H9 (cell line): ENCODE measurements at regions not wholly inside any gene's neighbourhood (a gene's known extent, or its start where the extent isn't known, plus 50 kb on each side); places are given as distances from the start of the nearest gene placed in this dataset.

Source experiments
- DNase-seq: peaks from one replicate; pipeline ENCODE4 v3.0.0-alpha.2; 2017
- H2AFZ ChIP-seq: one replicate; pipeline ENCODE4 v1.6.1; 2013; ENCODE audit warnings: mild to moderate bottlenecking, low read length, control low read depth, moderate library complexity
- H2AK5ac ChIP-seq: 2 replicates; pipeline ENCODE4 v1.6.1; 2013; ENCODE audit warnings: low read length, control low read depth, mixed read lengths; ENCODE audit not compliant: insufficient read length
- H2BK120ac ChIP-seq: one replicate; pipeline ENCODE4 v1.6.1; 2013; ENCODE audit warnings: low read depth, mild to moderate bottlenecking, low read length, control low read depth, inconsistent platforms; ENCODE audit not compliant: poor library complexity, severe bottlenecking
- H2BK12ac ChIP-seq: 2 replicates; pipeline ENCODE4 v1.6.1; 2013; ENCODE audit warnings: low read length, control low read depth, mixed read lengths, low read depth; ENCODE audit not compliant: insufficient read length
- H2BK15ac ChIP-seq: 2 replicates; pipeline ENCODE4 v1.6.1; 2013; ENCODE audit warnings: low read depth, low read length, control low read depth
- H2BK20ac ChIP-seq: one replicate; pipeline ENCODE4 v1.6.1; 2013; ENCODE audit warnings: low read depth, mild to moderate bottlenecking, low read length, control low read depth, inconsistent platforms; ENCODE audit not compliant: poor library complexity, severe bottlenecking
- H2BK5ac ChIP-seq: 2 replicates; pipeline ENCODE4 v1.6.1; 2013; ENCODE audit warnings: low read length, control low read depth, mixed read lengths; ENCODE audit not compliant: insufficient read length
- H3K14ac ChIP-seq: 2 replicates; pipeline ENCODE4 v1.6.1; 2013; ENCODE audit warnings: low read length, control low read depth; ENCODE audit not compliant: insufficient read depth
- H3K18ac ChIP-seq: 2 replicates; pipeline ENCODE4 v1.6.1; 2013; ENCODE audit warnings: low read depth, mild to moderate bottlenecking, mixed read lengths, low read length, control low read depth; ENCODE audit not compliant: insufficient read length
- H3K23ac ChIP-seq: 2 replicates; pipeline ENCODE4 v1.6.1; 2013; ENCODE audit warnings: low read length, control low read depth, mixed read lengths, low read depth; ENCODE audit not compliant: insufficient read length
- H3K23me2 ChIP-seq: 2 replicates; pipeline ENCODE4 v1.6.1; 2013; ENCODE audit warnings: low read depth, mild to moderate bottlenecking, mixed read lengths, low read length, control low read depth; ENCODE audit not compliant: insufficient read length, poor library complexity, severe bottlenecking
- H3K27ac ChIP-seq: 2 replicates; pipeline ENCODE4 v1.5.1; 2013; ENCODE audit warnings: low read length, control low read depth, mixed read lengths, low read depth; ENCODE audit not compliant: insufficient read length
- H3K27me3 ChIP-seq: 2 replicates; pipeline ENCODE4 v1.6.1; 2013; ENCODE audit warnings: low read length, control low read depth, inconsistent platforms; ENCODE audit not compliant: insufficient read depth
- H3K4ac ChIP-seq: 2 replicates; pipeline ENCODE4 v1.6.1; 2013; ENCODE audit warnings: low read depth, mild to moderate bottlenecking, control low read depth, inconsistent platforms, low read length, moderate library complexity
- H3K4me1 ChIP-seq: 2 replicates; pipeline ENCODE4 v1.6.1; 2013; ENCODE audit warnings: low read length, control low read depth, inconsistent platforms; ENCODE audit not compliant: insufficient read depth
- H3K4me2 ChIP-seq: 2 replicates; pipeline ENCODE4 v1.6.1; 2013; ENCODE audit warnings: low read length, control low read depth, mixed read lengths; ENCODE audit not compliant: insufficient read length, insufficient read depth
- H3K56ac ChIP-seq: 2 replicates; pipeline ENCODE4 v1.6.1; 2013; ENCODE audit warnings: low read depth, mild to moderate bottlenecking, mixed read lengths, low read length, control low read depth; ENCODE audit not compliant: insufficient read length
- H3K79me1 ChIP-seq: 2 replicates; pipeline ENCODE4 v1.6.1; 2013; ENCODE audit warnings: low read depth, mild to moderate bottlenecking, moderate library complexity, low read length, control low read depth, inconsistent platforms; ENCODE audit not compliant: insufficient read depth, poor library complexity, severe bottlenecking
- H3K79me2 ChIP-seq: 2 replicates; pipeline ENCODE4 v1.6.1; 2013; ENCODE audit warnings: low read length, control low read depth, inconsistent platforms; ENCODE audit not compliant: insufficient read depth
- H3K9ac ChIP-seq: 2 replicates; pipeline ENCODE4 v1.6.1; 2013; ENCODE audit warnings: low read length, control low read depth, mixed read lengths; ENCODE audit not compliant: insufficient read length; ENCODE audit errors: extremely low read depth
- H3K9me3 ChIP-seq: one replicate; pipeline ENCODE4 v1.6.1; 2013; ENCODE audit warnings: low read depth, low read length, inconsistent platforms; ENCODE audit not compliant: control insufficient read depth
- H3T11ph ChIP-seq: one replicate; pipeline ENCODE4 v1.6.1; 2013; ENCODE audit warnings: mild to moderate bottlenecking, low read length, control low read depth, inconsistent platforms
- H4K20me1 ChIP-seq: one replicate; pipeline ENCODE4 v1.6.1; 2013; ENCODE audit not compliant: control insufficient read depth, insufficient read length, insufficient read depth
- H4K5ac ChIP-seq: 2 replicates; pipeline ENCODE4 v1.6.1; 2013; ENCODE audit warnings: low read depth, mild to moderate bottlenecking, mixed read lengths, low read length, control low read depth; ENCODE audit not compliant: insufficient read length
- H4K8ac ChIP-seq: replicated peaks from 2 replicates; pipeline ENCODE4 v1.6.1; 2013; ENCODE audit warnings: low read length, control low read depth, mixed read lengths, low read depth; ENCODE audit not compliant: insufficient read length
- H4K91ac ChIP-seq: 2 replicates; pipeline ENCODE4 v1.6.1; 2013; ENCODE audit warnings: low read depth, mild to moderate bottlenecking, moderate library complexity, mixed read lengths, low read length, control low read depth; ENCODE audit not compliant: insufficient read length
- H3K27ac Mint-ChIP-seq, 3 experiments: 2 replicates in 2 of 3; 3 replicates in 1 of 3; pipeline ENCODE4 v1.8.0; 2020 to 2021; ENCODE audit warnings: mixed read lengths in 3 of 3, mild to moderate bottlenecking in 1 of 3, moderate library complexity in 1 of 3
- H3K27me3 Mint-ChIP-seq: 2 replicates; pipeline ENCODE4 v1.8.0; 2021; ENCODE audit warnings: low read depth, mild to moderate bottlenecking, moderate library complexity, mixed read lengths
- H3K36me3 Mint-ChIP-seq, 3 experiments: 2 replicates in 2 of 3; 3 replicates in 1 of 3; pipeline ENCODE4 v1.8.0; 2020 to 2021; ENCODE audit warnings: low read depth in 3 of 3, mixed read lengths in 3 of 3; ENCODE audit not compliant: insufficient read depth in 1 of 3
- H3K4me1 Mint-ChIP-seq, 2 experiments: 2 replicates each; pipeline ENCODE4 v1.8.0; 2020; ENCODE audit warnings: mixed read lengths in 2 of 2
- H3K4me3 Mint-ChIP-seq, 2 experiments: 2 replicates in 1 of 2; 3 replicates in 1 of 2; pipeline ENCODE4 v1.8.0; 2020 to 2021; ENCODE audit warnings: mild to moderate bottlenecking in 2 of 2, mixed read lengths in 2 of 2, moderate library complexity in 1 of 2
- H3K9me3 Mint-ChIP-seq, 2 experiments: 2 replicates in 1 of 2; 3 replicates in 1 of 2; pipeline ENCODE4 v1.8.0; 2020; ENCODE audit warnings: mild to moderate bottlenecking in 2 of 2, mixed read lengths in 2 of 2, moderate library complexity in 1 of 2
- CTCF ChIP-seq: fragments of 200-600 bp; sonication (generic); conservative IDR thresholded peaks from 3 replicates; pipeline ENCODE4 v1.8.0; 2021; ENCODE audit warnings: antibody characterized with exemption, mild to moderate bottlenecking
- WGBS: extraction: QIAGEN DNeasy Blood & Tissue Kit; methylation state at CpG from one replicate; pipeline ENCODE4 v1.1.7; 2013; ENCODE audit warnings: missing lambda C conversion rate, low lambda C conversion rate, mixed read lengths; ENCODE audit not compliant: insufficient read length; ENCODE audit errors: extremely low coverage; 5-methylcytosine and 5-hydroxymethylcytosine counted together

- DNase-seq: no peak
- Histone ChIP-seq H4K5ac (no peak overlapping the region), H4K8ac (no peak overlapping the region), H3K56ac (no peak overlapping the region), H2BK120ac (no peak overlapping the region), H3K14ac (no peak overlapping the region), H2BK20ac (no peak overlapping the region), H3K79me1 (no peaks in the 10 kb centered on the region), H3K4me2 (no peak overlapping the region), H2AK5ac (no peak overlapping the region), H2AFZ (no peak overlapping the region), H3K79me2 (no peaks in the 10 kb centered on the region), H4K91ac (no peak overlapping the region), H3K27ac (no peak overlapping the region), H3K23me2 (no peaks in the 10 kb centered on the region), H4K20me1 (no peaks in the 10 kb centered on the region), H3K18ac (no peak overlapping the region), H2BK15ac (no peak overlapping the region), H3T11ph (no peak overlapping the region), H3K4me1 (no peaks in the 10 kb centered on the region; the same call in 1 of the 2 replicates), H3K9me3 (no peaks in the 10 kb centered on the region), H3K9ac (no peak overlapping the region), H3K4ac (no peak overlapping the region), H2BK5ac (no peak overlapping the region), H3K27me3 (no peaks in the 10 kb centered on the region), H2BK12ac (no peak overlapping the region), H3K23ac (no peak overlapping the region)
- WGBS: no CpG with 5 or more reads among the region's 3 CpGs
- TF ChIP-seq CTCF: no peak
- no peaks in the 10 kb centered on the region for H3K36me3 Mint-ChIP-seq
- no peak overlapping the region for H3K4me3 Mint-ChIP-seq
- H3K27ac Mint-ChIP-seq: no peak overlapping the region
- H3K9me3 Mint-ChIP-seq: no peaks in the 10 kb centered on the region
- H3K4me1 Mint-ChIP-seq: no peaks in the 10 kb centered on the region
- H3K27me3 Mint-ChIP-seq: no peaks in the 10 kb centered on the region
These were observed 138.6 kb upstream of the PPP2R2B start for GRCh38 chr5:147017191-147017590.
